NOMO-1 treated with DMSO at 0.1 percent for 48 hours (cell line): ENCODE measurements at regions not wholly inside any gene's neighbourhood (a gene's known extent, or its start where the extent isn't known, plus 50 kb on each side); places are given as distances from the start of the nearest gene placed in this dataset.
"Not testable (repeated sequence)": the region's sequence is repeated elsewhere in the genome, so short reads cannot be mapped to it uniquely, and the experiment has no call there.

Source experiments
- DNase-seq: peaks from one replicate; lab custom pipeline; 2025; ENCODE audit not compliant: unreplicated experiment; lab: John Stamatoyannopoulos, UW

DNA sequence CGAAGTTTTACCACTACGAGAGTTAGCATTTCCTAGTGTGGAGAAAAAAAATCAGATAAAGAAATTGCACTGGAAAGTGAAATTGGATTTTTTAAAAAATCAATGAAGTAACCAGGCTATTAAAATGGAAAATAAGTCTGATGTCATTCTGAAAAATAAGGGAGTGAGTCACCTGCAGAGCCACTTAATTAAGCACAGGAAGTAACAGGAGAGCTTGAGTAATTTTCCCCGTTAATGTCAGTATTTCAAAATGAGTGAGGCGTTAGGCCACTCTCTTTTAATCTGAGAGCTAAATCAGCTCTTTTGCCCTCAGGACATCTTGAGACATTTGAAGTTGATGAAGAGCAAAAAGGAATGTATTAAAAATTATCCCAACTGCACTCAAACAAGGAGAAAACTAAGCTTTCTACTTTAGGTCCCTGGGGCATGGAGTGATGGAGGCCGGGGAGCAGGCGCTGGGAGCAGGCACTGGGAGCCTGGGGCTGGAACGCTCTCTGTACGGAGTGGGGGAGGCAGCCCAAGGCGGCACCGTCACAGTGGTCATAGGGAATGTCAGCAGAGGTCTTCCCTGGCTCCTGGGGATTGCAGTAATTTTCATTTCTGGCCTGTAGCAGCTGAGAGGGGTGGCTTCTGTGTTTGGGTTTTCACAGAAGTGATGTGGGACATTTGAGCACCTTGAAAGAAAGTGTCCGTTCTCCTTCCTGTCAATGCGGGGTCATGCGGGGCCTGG is 194.6 kb downstream of the BCL2L11 start:
- not testable (repeated sequence) for DNase-seq

DNA sequence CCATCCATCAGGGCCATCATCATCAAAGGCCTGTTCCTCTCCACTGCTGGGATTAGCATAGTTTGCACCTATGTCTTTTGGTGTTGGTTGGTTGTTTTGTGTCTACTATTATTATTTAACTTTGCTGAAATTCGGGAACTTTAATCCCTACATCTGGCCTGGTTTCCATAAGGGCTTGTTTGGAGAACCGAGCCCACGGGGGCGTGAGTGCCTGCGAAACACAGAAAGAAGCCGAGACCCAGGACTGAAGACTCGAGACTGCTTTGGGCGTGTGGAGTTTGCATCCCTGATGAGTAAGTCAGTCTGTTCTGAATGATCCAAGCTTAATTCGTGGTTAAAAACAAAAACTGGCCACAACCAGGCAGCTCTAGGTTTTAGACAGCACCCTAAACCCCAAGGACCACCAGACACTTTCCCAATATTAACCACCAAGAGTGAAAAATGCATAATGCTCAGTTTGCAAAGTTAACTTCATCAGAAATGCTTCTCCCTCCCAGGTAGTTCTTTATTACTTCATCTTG is 195.6 kb downstream of the BCL2L11 start:
- not testable (repeated sequence) for DNase-seq

DNA sequence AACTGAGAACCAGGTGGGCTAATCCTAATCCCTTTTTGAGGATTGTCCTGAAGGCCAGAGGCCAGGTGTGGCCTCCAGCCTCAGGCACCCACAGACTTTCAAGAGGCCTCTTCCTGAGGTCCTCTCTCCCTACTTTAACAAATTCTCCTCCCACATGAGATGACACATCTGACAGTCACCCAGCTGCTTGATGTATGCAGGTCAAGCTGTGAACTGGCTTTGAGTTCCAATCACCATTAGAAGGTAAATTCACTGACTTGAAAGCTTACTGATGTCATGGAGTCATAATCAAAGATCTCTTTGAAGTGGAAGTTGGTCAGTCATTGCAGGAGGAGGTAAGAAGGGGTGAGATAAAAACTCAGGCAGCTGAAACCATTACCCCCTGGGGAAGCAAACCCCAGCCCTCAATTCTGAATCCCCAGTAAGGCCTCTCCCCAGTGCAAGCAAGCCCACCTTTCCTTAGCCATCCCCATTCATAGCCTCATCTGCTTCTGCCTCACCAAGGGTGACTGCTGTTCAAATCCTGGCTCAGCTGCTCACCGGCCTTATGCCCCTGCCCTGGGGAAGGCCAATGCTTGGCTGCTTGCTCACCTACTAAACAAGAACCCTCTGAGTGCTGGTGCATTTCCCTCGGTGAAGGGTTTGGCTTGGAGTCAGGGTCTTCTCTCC is 196.3 kb downstream of the BCL2L11 start:
- DNase-seq: not testable (repeated sequence)

DNA sequence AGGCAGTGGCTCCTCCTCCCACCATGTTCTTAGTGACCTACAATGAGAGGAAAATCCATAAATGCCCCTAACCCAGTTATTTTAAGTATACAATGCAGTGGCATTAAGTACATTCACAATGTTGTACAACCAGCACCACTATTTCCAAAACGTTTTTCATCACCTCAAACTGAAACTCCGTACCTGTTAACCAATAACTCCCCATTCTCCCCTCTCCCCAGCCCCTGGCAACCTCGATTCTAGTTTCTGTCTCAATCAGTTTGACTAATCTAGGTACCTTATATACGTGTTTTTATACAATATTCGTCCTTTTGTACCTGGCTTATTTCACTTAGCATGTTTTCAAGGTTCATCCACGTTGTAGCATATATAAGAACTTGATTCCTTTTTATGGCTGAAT is 198.8 kb downstream of the BCL2L11 start:
- DNase-seq: not testable (repeated sequence)

DNA sequence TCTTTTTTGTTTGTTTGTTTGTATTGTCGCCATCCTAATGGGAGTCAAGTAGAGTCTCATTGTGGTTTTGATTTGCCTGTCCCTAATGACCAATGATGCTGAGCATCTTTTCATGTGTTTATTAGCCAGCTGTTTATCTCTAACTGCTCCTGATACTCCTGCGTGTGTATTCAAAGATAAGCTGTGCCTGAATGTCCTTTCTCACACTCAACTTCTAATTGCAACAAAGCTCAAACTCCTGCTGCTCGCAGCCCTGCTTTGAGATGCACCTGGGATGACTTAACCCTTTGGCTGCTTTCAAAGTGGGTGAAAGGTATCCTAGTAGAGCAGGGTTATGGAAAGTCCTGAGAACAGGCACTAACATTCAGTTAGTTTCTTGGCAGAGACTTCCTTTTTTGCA is 199.6 kb downstream of the BCL2L11 start:
- not testable (repeated sequence) for DNase-seq

DNA sequence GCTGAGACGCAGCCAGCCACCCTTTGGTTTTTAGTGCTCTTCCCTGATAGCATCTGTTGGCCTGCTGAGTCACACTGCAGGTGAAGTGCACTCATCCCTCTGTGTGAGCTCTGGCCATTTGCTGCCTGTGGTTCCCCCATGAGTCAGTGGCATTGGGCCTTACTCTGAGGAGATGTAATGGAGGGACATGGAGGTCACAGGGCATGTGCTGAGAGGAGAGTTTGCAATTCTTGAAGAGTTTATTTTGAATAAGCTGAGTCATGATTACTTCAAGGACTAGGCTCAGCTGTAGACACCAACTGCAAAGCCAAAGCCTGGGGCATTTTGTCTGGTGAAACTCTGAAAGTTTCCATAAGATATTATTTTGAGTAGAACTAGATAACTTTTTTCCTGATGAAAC is 200.3 kb downstream of the BCL2L11 start:
- DNase-seq: not testable (repeated sequence)

DNA sequence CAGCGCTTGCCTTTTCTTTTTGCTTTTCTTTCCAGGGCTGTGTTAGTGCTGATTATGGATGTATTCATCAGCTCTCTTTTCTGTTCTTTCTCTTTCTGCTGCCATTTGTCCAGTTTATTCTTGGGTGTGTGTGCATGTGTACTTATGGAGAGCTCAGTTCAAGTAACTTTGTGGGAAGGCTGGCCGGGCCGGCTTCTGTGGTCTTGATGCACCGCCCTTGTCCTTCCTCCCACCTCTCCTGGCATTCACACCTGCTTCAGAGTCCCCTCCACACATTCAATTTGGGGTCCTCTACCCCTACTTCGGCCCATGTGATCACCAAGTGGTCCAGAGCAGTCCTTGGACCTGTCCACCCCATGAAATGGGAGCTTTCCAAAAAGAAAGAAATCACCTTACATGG is 202.7 kb downstream of the BCL2L11 start:
- not testable (repeated sequence) for DNase-seq

DNA sequence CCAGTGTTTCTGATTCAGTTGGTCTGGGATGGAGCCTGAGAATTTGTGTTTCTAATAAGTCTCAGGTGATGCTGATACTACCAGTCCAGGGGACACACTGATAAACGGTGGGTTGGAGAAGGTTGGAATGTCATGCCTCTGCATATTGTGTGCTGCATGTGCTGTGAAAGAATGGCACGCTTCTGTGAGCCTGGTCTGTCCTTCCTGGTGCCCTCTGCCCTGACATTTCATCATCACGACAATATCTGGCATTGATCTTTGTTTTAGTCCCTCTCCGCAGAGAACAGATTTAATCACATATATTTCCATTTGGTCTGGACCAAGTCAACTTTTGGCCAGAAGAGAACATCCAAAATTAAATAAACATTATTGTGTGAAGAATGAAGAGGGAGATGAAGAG is 207.0 kb downstream of the BCL2L11 start:
- DNase-seq: not testable (repeated sequence)

DNA sequence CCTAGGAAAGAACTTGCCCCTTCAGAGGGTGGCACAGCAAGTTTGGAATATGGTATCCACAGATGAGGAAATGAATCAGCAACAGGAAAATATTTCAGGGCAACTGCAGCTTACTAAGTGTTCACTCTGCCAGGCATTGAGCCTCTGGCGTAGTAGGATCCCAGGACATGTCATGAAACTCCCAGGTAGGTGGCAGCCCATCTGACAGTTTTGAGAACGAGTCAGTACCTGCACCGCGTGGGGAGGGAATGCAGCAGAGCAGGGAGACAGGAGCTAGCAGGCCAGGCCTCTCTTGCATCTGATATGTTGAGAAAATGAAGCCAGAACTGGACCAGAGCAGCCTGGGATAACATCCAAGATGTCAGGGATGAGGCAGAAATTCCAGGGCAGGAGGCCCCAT is 208.6 kb downstream of the BCL2L11 start:
- not testable (repeated sequence) for DNase-seq

DNA sequence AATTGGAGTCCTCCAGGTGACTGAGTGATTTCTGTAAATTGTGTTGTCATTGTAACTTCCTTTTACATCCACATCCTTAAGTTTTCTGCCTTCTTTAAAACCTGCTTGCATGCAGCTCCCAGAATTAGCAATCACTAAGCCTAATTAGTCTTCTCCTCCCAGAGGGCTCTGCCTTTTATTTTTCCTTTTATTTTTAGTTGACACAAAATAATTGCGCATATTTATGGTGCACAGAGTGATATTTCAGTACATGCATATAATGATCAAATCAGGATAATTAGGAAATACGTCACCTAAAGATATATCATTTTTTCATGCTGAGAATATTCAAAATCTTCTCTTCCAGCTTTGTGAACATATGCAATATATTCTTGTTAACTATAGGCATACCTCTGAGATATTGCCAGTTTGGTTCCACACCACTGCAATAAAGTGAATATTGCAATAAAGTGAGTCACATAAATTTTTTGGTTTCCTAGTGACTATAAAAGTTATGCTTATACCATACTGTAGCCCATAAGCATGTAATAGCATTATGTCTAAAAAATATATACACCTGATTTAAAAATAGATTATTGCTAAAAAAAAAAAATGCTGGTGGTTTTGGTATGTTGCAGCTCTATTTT is 210.5 kb downstream of the BCL2L11 start:
- not testable (repeated sequence) for DNase-seq

DNA sequence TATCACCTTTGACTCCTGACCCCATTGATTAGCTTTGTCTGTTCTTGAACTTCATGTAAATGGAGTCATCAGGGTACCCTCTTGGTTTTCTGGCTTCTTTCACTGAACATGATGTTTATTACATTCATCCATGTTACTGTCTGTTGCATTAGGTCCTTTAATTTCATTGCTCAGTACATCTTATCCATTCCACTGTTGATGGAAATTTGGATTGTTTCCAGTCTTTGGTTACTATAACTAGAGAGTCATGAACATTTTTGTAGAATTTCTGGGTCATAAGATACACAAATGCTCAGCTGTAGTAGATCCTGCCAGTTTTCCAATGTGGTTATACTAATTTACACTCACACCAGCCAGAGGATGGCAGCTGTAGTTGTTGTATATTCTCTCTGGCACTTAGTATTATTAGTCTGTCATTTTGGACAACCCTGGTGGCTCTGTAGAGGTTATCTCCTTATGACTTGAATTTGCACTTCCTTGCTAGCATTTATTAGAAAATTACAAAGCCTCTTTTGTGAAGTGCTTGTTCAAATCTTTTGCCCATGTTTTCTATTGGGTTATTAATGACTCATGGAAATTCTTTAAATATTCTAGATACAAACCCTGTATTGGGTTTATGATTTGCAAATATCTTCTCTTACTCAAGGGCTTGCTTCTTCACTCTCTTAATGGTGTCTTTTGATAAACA is 214.7 kb downstream of the BCL2L11 start:
- not testable (repeated sequence) for DNase-seq

DNA sequence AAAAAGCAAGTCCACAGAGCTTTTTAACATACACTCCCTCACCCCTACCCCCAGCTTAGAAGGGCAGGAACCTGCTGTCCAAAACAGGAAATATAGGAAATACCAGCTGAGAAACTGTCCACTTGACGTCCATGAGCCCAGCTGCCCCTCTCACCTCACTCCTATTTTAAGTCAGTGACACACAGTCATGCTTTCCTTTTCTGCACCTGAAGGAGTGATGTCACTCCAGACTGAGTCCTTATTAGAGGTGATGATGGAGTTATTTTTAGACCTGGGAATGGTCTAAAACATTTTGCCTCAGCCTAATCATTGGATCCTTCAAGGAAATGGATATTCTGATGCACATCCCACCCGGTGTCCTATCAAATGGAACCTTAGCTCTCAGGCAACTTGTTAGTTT is 217.8 kb downstream of the BCL2L11 start:
- DNase-seq: not testable (repeated sequence)

DNA sequence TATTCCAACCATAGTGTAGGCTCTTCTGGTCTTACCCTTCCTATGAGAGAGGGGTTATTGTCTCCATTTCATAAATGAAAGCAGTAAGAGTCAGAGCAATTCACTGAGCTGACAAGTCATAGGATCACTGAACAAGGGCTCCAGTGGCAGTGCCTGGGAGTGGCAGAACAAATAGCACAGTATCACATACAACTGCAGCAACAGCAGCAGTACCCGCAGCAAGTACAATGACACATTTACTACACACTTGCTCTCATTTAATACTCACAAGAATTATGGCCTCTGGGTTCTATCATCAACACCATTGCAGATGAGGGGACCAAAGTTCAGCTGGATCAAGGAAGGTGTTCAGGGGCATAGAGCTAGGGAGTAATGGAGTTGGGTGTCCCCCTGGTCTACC is 218.8 kb downstream of the BCL2L11 start:
- not testable (repeated sequence) for DNase-seq

DNA sequence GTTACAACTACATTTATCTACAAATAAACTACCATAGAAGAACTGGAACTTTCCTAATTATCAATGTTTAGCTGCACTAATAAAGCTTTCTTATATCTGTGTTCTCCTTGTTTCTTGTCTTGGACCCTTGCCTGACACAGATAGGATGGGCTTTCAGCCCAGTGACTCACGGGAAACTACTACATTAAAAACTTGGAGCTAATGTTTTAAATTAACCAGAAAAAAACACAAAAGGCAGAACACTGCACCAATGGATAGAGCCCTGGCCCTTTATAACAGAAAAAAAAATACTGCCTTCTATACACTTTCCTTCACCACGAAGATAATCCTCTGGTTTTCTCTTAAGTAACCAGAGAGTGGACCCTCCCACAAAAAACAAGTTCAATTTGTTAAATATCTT is 223.9 kb downstream of the BCL2L11 start:
- not testable (repeated sequence) for DNase-seq

DNA sequence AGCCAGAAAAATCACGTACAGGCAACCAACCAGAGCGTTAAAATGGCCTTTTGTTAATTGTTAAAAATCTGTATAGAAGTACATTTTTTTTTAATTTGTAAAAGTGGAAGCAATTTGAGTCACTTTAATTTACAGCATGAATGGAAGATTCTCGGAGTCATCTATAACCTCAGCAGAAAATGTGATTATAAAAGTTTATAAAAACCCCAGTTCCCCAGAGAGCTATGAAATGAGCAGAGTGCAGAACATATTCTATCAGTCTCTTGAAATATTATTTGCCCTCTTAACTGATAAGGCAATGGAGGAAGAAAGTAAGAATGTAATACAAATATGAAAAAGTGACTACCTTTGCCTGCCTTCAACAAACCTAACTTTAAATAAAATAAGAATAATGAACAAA is 224.7 kb downstream of the BCL2L11 start:
- DNase-seq: not testable (repeated sequence)

DNA sequence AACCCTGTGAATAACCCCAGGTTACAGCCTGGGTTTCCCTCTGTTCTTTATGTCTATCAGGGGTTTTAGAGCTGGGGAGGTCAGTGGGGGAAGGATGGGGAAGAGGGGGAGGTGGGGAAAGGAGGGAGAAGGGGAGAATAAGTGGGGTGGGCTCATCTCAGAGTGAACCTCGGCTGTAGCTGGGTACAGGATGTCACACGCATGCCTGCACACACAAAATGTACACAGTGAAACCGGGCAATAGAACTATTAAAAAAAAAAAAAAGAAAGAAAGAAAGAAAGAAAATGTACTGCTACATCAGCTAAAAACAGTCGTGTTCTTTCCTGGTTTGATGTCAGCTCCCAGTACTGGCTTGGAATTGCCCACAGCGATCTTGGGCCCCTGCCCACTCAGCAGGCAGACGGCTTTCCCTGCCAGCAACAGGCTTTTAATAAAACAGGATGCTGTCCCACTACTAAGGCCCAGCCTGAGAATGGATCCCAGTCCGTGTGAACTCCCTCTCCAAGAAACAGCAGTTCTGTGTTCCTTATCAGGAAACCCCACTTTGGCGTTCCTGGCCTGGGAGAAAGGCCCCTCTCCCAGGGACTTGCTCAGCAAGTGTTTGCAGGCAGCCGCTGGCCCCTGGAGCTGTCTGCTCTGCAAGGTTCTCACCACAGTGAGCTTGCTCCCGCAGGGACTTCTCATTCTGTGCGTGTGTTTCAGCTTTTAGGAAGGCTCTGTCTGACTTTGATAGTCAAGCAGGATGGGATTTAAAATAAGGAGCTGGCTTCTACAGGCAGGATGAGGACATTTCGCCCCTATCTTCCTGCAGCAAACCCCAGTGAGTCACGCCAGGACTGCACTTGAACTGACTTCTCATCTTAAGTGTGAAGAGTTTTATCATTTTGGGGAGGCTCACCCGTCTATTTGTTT is 225.6 kb downstream of the BCL2L11 start:
- not testable (repeated sequence) for DNase-seq

DNA sequence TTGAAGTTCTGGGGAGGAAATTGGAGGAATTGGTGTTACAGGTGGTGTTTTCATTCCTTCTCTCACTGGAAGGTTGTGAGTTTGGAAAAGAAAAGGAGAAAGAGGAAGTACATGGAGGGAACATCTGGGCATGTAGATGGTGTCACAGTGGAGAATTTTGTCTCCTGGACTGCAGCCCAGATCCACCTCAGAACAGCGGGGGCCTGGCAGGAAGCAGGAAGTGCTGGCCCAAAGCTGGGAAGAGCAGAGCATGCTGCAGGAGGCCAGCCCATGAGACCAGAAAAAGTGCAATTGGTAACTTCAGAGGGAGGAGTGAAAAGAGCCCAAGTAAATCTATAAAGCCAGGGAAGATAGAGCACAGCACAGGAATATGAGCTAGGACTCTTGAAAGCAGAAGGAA is 227.0 kb downstream of the BCL2L11 start:
- not testable (repeated sequence) for DNase-seq

DNA sequence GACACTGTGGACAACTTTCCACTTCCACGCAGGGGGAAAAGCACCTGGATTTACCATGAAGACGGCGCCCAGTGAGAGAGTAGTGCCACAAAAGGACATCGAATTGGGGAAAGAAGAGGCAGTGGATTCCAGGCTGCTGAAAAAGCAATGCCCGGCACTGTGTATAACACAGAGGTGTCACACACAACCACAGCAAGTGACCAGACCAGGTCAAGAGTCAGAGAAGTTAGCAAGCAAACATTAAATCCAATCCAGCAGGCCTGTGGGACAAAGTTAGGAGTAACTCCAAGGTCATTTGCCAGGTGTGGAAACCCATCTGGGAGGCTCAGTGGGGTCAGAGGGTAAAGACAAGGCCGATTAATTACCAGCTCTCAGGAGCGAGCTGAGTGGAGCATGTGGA is 227.6 kb downstream of the BCL2L11 start:
- not testable (repeated sequence) for DNase-seq

DNA sequence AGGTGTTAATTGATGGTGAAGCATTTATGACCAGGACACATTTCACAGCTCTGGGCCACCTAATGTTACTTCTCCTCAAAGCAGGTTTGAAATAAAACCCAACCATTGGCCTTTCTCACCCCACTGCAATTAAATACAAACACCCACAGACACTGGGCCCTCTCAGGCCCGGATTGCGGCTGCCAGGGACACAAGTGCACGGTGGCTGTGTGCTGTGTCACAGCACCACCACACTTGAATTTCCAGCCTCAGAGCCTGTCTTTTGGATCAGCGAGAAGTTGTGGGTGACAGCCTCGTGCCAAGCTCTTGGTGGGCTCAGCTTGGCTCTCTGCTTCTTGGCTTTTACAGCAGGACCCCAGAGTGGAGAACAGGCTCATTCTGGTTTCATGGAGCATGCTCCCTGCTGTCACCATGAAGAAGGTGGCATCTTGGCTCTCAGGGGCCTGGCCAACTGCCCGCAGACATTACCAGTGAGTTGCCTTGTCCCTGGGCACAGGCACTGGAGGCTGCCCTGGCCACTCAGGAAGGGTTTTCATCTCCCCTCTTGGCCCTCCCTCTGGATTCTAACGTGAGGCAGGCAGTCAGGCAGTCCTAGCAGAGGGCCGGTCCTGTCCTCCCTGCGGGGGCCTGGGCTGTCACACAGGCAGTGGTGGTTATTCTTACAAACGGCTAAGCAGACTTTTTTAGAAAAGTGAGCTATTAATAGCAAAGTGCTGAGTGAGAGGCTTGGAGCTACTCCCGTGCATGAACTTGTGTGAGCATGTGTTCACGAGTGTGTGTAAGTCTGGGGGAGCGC is 234.5 kb downstream of the BCL2L11 start:
- not testable (repeated sequence) for DNase-seq
